B cell (primary cell): ENCODE measurements at regions not wholly inside any gene's neighbourhood (a gene's known extent, or its start where the extent isn't known, plus 50 kb on each side); places are given as distances from the start of the nearest gene placed in this dataset.

ENCODE experiments used
- ATAC-seq: fragments of 200-7000 bp; cut with Tn5 transposase; one replicate; pipeline ENCODE4 v1.10.0; 2021; ENCODE audit warnings: low read depth, mild to moderate bottlenecking, moderate number of reproducible peaks, moderate library complexity
- CTCF ChIA-PET: fragments of 350-600 bp; sonication (Branson Sonifier 250); formaldehyde crosslinking; loops from one replicate; lab custom pipeline; 2021; ENCODE audit warnings: antibody characterized with exemption, inconsistent platforms; lab: Charles Lee
- POLR2A ChIA-PET: fragments of 350-600 bp; sonication (Branson Sonifier 250); formaldehyde crosslinking; loops from one replicate; lab custom pipeline; 2021; ENCODE audit warnings: antibody characterized with exemption; lab: Charles Lee
- DNase-seq: peaks from one replicate; pipeline ENCODE4 v3.0.0; 2013
- H2AFZ ChIP-seq: 2 replicates; pipeline ENCODE4 v1.6.1; 2012; ENCODE audit warnings: mild to moderate bottlenecking, low read depth, low read length; ENCODE audit not compliant: insufficient read depth, poor library complexity, severe bottlenecking
- H3K27ac ChIP-seq, 2 donors: 1 replicate in 1 of 2; 2 replicates in 1 of 2; pipeline ENCODE4 v1.5.1; 2012 to 2013; ENCODE audit warnings: low read length in 2 of 2, mild to moderate bottlenecking in 2 of 2, moderate library complexity in 1 of 2
- H3K27me3 ChIP-seq, 4 experiments: fragments of 200-600 bp in 1 of 4; sonication (generic) in 1 of 4; replicated peaks in 1 of 4; 1 replicate in 2 of 4; 2 replicates in 2 of 4; pipeline versions ENCODE4 v1.6.1 to v1.7.0; 2013 to 2016; ENCODE audit warnings: low read length in 3 of 4, mild to moderate bottlenecking in 2 of 4, mixed read lengths in 1 of 4, moderate library complexity in 1 of 4; ENCODE audit not compliant: insufficient read depth in 4 of 4, control insufficient read depth in 3 of 4; ENCODE audit errors: control extremely low read depth in 1 of 4
- H3K36me3 ChIP-seq, 2 experiments: replicated peaks in 1 of 2; 1 replicate in 1 of 2; 2 replicates in 1 of 2; pipeline versions ENCODE4 v1.6.1 to v1.7.1; 2013; ENCODE audit warnings: low read length in 1 of 2; ENCODE audit not compliant: insufficient read depth in 2 of 2, control insufficient read depth in 1 of 2; ENCODE audit errors: control extremely low read depth in 1 of 2, extremely low read depth in 1 of 2
- H3K4me1 ChIP-seq, 2 donors: fragments of 200-600 bp in 1 of 2; sonication (generic) in 1 of 2; 1 replicate in 1 of 2; 2 replicates in 1 of 2; pipeline versions ENCODE4 v1.5.1 to v1.6.1; 2013 to 2017; ENCODE audit warnings: low read length in 2 of 2; ENCODE audit not compliant: control insufficient read depth in 2 of 2, insufficient read depth in 2 of 2
- H3K4me2 ChIP-seq: replicated peaks from 2 replicates; pipeline ENCODE3; 2012; ENCODE audit warnings: mild to moderate bottlenecking, low read depth, low read length; ENCODE audit not compliant: poor library complexity, severe bottlenecking
- H3K4me3 ChIP-seq, 5 experiments: fragments of 200-600 bp in 1 of 5; sonication (generic) in 1 of 5; 1 replicate in 3 of 5; 2 replicates in 2 of 5; pipeline versions ENCODE4 v1.5.1 to v1.7.0; 2011 to 2016; ENCODE audit warnings: low read length in 4 of 5, mild to moderate bottlenecking in 4 of 5, low read depth in 2 of 5, control low read depth in 1 of 5, moderate library complexity in 1 of 5; ENCODE audit not compliant: insufficient read depth in 1 of 5; ENCODE audit errors: control extremely low read depth in 1 of 5, extremely low read depth in 1 of 5
- H3K79me2 ChIP-seq: fragments of 200-600 bp; sonication (generic); one replicate; pipeline ENCODE4 v1.6.0; 2016; ENCODE audit warnings: low read length; ENCODE audit not compliant: control insufficient read depth, insufficient read depth
- H3K9ac ChIP-seq: fragments of 200-600 bp; sonication (generic); 2 replicates; pipeline ENCODE4 v1.6.1; 2017; ENCODE audit warnings: mild to moderate bottlenecking, low read length, moderate library complexity
- H3K9me3 ChIP-seq, 3 donors: one replicate each; pipeline versions ENCODE4 v1.6.1 to v1.7.1; 2013; ENCODE audit warnings: low read length in 2 of 3; ENCODE audit not compliant: control insufficient read depth in 2 of 3, insufficient read depth in 1 of 3; ENCODE audit errors: control extremely low read depth in 1 of 3
- H4K20me1 ChIP-seq: 2 replicates; pipeline ENCODE4 v1.6.0; 2012; ENCODE audit warnings: mild to moderate bottlenecking, low read length; ENCODE audit not compliant: insufficient read depth, control insufficient read depth, poor library complexity, severe bottlenecking
- H3K27ac Mint-ChIP-seq: one replicate; pipeline ENCODE4 v1.8.0; 2021; ENCODE audit warnings: mixed read lengths
- H3K27me3 Mint-ChIP-seq: one replicate; pipeline ENCODE4 v1.8.0; 2021; ENCODE audit warnings: mixed read lengths
- H3K4me1 Mint-ChIP-seq: one replicate; pipeline ENCODE4 v1.8.0; 2021; ENCODE audit warnings: mixed read lengths
- H3K4me3 Mint-ChIP-seq: one replicate; pipeline ENCODE4 v1.8.0; 2021; ENCODE audit warnings: mixed read lengths
- H3K9me3 Mint-ChIP-seq: one replicate; pipeline ENCODE4 v1.8.0; 2022; ENCODE audit warnings: mixed read lengths; ENCODE audit not compliant: insufficient read depth
- EZH2 ChIP-seq: IDR thresholded peaks from 2 replicates; pipeline ENCODE4 v1.6.1; 2012; ENCODE audit warnings: borderline replicate concordance, low read depth, mild to moderate bottlenecking, moderate library complexity, low read length; ENCODE audit not compliant: insufficient read depth, poor library complexity, severe bottlenecking
- WGBS: methylation state at CpG from one replicate; pipeline ENCODE4 v1.1.5; 2013; ENCODE audit warnings: missing lambda C conversion rate; ENCODE audit not compliant: insufficient coverage; 5-methylcytosine and 5-hydroxymethylcytosine counted together
- intact Hi-C: fragments of 100-400 bp; cut with micrococcal nuclease; formaldehyde crosslinking; loops from one replicate; pipeline ENCODE4 v1.10.0; 2022
- TF ChIP-seq, protein P1 (sequence below): fragments of 200-600 bp; IDR thresholded peaks from one replicate; pipeline ENCODE4 v1.8.0; 2022; ENCODE audit warnings: antibody characterized with exemption, mild to moderate bottlenecking

GRCh38 chr5:64019746-64020145 lies 57.5 kb upstream of the HTR1A start:
- CTCF ChIA-PET: no interaction called here
- H3K9me3 Mint-ChIP-seq: no peaks in the 10 kb centered on the region
- DNase-seq (no peak), ATAC-seq (no peak)
- intact Hi-C loops: no loop called here
- Histone ChIP-seq H3K27me3 (no peaks in the 10 kb centered on the region), H3K27ac (no peak overlapping the region), H3K79me2 (no peaks in the 10 kb centered on the region), H3K4me1 (no peaks in the 10 kb centered on the region), H3K9me3 (no peaks in the 10 kb centered on the region), H3K4me3 (no peak overlapping the region), H3K9ac (no peak overlapping the region), H3K4me2 (no peak overlapping the region), H2AFZ (no peak overlapping the region), H3K36me3 (no peaks in the 10 kb centered on the region), H4K20me1 (no peaks in the 10 kb centered on the region)
- no CpG with 5 or more reads among the region's 2 CpGs for WGBS
- POLR2A ChIA-PET: no interaction called here
- no peak overlapping the region for H3K4me3 Mint-ChIP-seq
- H3K27me3 Mint-ChIP-seq: no peaks in the 10 kb centered on the region
- H3K27ac Mint-ChIP-seq: no peak overlapping the region
- no peaks in the 10 kb centered on the region for H3K4me1 Mint-ChIP-seq
- TF ChIP-seq EZH2: no peak
- TF ChIP-seq, protein P1, sequence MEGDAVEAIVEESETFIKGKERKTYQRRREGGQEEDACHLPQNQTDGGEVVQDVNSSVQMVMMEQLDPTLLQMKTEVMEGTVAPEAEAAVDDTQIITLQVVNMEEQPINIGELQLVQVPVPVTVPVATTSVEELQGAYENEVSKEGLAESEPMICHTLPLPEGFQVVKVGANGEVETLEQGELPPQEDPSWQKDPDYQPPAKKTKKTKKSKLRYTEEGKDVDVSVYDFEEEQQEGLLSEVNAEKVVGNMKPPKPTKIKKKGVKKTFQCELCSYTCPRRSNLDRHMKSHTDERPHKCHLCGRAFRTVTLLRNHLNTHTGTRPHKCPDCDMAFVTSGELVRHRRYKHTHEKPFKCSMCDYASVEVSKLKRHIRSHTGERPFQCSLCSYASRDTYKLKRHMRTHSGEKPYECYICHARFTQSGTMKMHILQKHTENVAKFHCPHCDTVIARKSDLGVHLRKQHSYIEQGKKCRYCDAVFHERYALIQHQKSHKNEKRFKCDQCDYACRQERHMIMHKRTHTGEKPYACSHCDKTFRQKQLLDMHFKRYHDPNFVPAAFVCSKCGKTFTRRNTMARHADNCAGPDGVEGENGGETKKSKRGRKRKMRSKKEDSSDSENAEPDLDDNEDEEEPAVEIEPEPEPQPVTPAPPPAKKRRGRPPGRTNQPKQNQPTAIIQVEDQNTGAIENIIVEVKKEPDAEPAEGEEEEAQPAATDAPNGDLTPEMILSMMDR: no peak

DNA sequence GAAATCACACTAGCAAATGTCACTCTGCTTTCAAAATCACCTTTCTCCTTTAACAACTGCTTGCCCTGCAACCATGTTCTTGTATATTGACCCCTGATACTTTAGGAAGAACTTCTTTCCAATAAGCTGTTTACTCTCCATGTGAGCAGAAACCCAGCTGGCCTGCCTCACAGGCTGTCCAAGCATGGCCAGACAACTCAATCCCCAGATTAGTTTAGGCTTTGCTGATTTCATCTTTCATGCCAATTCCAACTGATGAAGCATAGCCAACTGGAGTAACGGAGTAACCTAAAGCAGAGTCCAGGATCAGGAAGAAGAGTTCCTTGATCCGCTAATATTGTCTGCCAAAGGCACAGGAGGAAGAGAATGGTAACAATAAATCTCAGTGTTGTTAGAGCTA lies 56.7 kb upstream of the HTR1A start:
- intact Hi-C loops: no loop called here
- no peaks in the 10 kb centered on the region for H3K4me1 Mint-ChIP-seq
- H3K27me3 Mint-ChIP-seq: no peaks in the 10 kb centered on the region
- no peak overlapping the region for H3K4me2 ChIP-seq
- H3K9ac ChIP-seq: no peak overlapping the region
- no peaks in the 10 kb centered on the region for H3K9me3 Mint-ChIP-seq
- H3K4me3 Mint-ChIP-seq: no peak overlapping the region
- H3K27me3 ChIP-seq: no peaks in the 10 kb centered on the region
- TF ChIP-seq, protein P1: no peak
- no peak for TF ChIP-seq EZH2
- H3K27ac ChIP-seq: no peak overlapping the region
- no peaks in the 10 kb centered on the region for H4K20me1 ChIP-seq
- no peak overlapping the region for H3K4me3 ChIP-seq
- no peak for DNase-seq
- CTCF ChIA-PET: no interaction called here
- POLR2A ChIA-PET: no interaction called here
- no peak overlapping the region for H3K27ac Mint-ChIP-seq
- no peaks in the 10 kb centered on the region for H3K9me3 ChIP-seq
- H3K36me3 ChIP-seq: no peaks in the 10 kb centered on the region
- H2AFZ ChIP-seq: no peak overlapping the region
- no peaks in the 10 kb centered on the region for H3K4me1 ChIP-seq
- ATAC-seq: no peak
- 84% methylated on average over 2 of the region's 2 CpGs for WGBS
- H3K79me2 ChIP-seq: no peaks in the 10 kb centered on the region
